ENCODE measurements at regions not wholly inside any gene's neighbourhood (a gene's known extent, or its start where the extent isn't known, plus 50 kb on each side); places are given as distances from the start of the nearest gene placed in this dataset.

GRCh38 chr3:106030627-106030963, 161.8 kb upstream of the CBLB start:
- H3K4me3 ChIP-seq (replicated peaks; ENCODE audit: insufficient read depth, low read length), result no peak overlapping the region
- DNase-seq (ENCODE audit: low read depth in 1 of 2, low spot score in 1 of 2), result no peak
- TF ChIP-seq POLR2AphosphoS5 (IDR thresholded peaks at IDR 0.05; ENCODE audit: low read depth) (no peak), GABPA (IDR thresholded peaks at IDR 0.05; ENCODE audit: low read depth) (no peak), SPI1 (IDR thresholded peaks at IDR 0.05; ENCODE audit: borderline replicate concordance, low read depth) (no peak), REST (IDR thresholded peaks at IDR 0.05; ENCODE audit: insufficient replicate concordance, low read depth) (no peak), CTCF (IDR thresholded peaks at IDR 0.05; ENCODE audit: insufficient read depth, low read length) (no peak)
- no peaks in the 10 kb centered on the region for H3K27me3 ChIP-seq (ENCODE audit: insufficient read depth, poor library complexity, severe bottlenecking)
- H3K27ac ChIP-seq (replicated peaks), result no peak overlapping the region

- H3K4me3 ChIP-seq (replicated peaks; ENCODE audit: insufficient read depth, low read length), result no peak overlapping the region
- no peak for TF ChIP-seq SPI1 (IDR thresholded peaks at IDR 0.05; ENCODE audit: borderline replicate concordance, low read depth)
- no peak for TF ChIP-seq GABPA (IDR thresholded peaks at IDR 0.05; ENCODE audit: low read depth)
- no peak for TF ChIP-seq CTCF (IDR thresholded peaks at IDR 0.05; ENCODE audit: insufficient read depth, low read length)
- TF ChIP-seq POLR2AphosphoS5 (IDR thresholded peaks at IDR 0.05; ENCODE audit: low read depth), result no peak
- no peak for TF ChIP-seq REST (IDR thresholded peaks at IDR 0.05; ENCODE audit: insufficient replicate concordance, low read depth)
- no peak overlapping the region for H3K27ac ChIP-seq (replicated peaks)
- no peaks in the 10 kb centered on the region for H3K27me3 ChIP-seq (ENCODE audit: insufficient read depth, poor library complexity, severe bottlenecking)
- DNase-seq (ENCODE audit: low read depth in 1 of 2, low spot score in 1 of 2), result no peak
Observed at GRCh38 chr3:106032479-106032878, 163.7 kb upstream of the CBLB start.

GRCh38 chr3:106033654-106034053, 164.8 kb upstream of the CBLB start:
- TF ChIP-seq SPI1 (IDR thresholded peaks at IDR 0.05; ENCODE audit: borderline replicate concordance, low read depth) (no peak), POLR2AphosphoS5 (IDR thresholded peaks at IDR 0.05; ENCODE audit: low read depth) (no peak), GABPA (IDR thresholded peaks at IDR 0.05; ENCODE audit: low read depth) (no peak), CTCF (IDR thresholded peaks at IDR 0.05; ENCODE audit: insufficient read depth, low read length) (no peak), REST (IDR thresholded peaks at IDR 0.05; ENCODE audit: insufficient replicate concordance, low read depth) (no peak)
- DNase-seq (ENCODE audit: low read depth in 1 of 2, low spot score in 1 of 2), result no peak
- Histone ChIP-seq H3K27ac (replicated peaks) (no peak overlapping the region), H3K27me3 (ENCODE audit: insufficient read depth, poor library complexity, severe bottlenecking) (no peaks in the 10 kb centered on the region), H3K4me3 (replicated peaks; ENCODE audit: insufficient read depth, low read length) (no peak overlapping the region)

All from HL-60 (cell line).